Esophagus squamous epithelium (tissue), 4 donors: ENCODE measurements at regions not wholly inside any gene's neighbourhood (a gene's known extent, or its start where the extent isn't known, plus 50 kb on each side); places are given as distances from the start of the nearest gene placed in this dataset.

Experiments used
- POLR2A ChIP-seq, 4 donors: fragments of 450-650 bp; IDR thresholded peaks; one replicate each; pipeline ENCODE4 v1.6.1; 2017; ENCODE audit warnings: antibody characterized with exemption in 4 of 4, mild to moderate bottlenecking in 4 of 4, moderate library complexity in 3 of 4
- TF ChIP-seq, protein P1 (sequence below), 6 experiments: fragments of 450-650 bp in 4 of 6; fragments of 200-600 bp in 2 of 6; sonication (generic) in 2 of 6; IDR thresholded peaks; one replicate each; pipeline ENCODE4 v1.5.1; 2016 to 2019; ENCODE audit warnings: antibody characterized with exemption in 6 of 6, mild to moderate bottlenecking in 4 of 6, moderate library complexity in 4 of 6

DNA sequence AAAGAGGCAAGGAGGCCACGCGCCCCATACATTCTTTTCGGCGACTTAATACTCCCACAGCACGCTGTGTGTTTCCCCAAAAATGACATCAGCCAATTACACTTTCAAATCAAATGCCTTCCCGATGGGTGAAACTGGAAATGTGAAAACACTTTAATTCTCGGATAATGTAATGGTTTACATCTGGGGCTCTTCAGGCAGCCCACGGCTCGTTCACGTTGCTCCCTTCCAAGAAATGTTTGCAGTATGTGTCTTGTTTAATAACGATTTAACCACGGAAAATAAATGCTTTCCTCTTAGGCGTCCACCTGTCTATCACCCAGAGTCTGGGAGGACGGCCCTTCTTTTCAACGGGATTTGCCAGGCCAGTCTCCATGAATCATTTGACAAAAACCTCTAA, 272.5 kb downstream of the SHOX start:
- TF ChIP-seq, protein P1, sequence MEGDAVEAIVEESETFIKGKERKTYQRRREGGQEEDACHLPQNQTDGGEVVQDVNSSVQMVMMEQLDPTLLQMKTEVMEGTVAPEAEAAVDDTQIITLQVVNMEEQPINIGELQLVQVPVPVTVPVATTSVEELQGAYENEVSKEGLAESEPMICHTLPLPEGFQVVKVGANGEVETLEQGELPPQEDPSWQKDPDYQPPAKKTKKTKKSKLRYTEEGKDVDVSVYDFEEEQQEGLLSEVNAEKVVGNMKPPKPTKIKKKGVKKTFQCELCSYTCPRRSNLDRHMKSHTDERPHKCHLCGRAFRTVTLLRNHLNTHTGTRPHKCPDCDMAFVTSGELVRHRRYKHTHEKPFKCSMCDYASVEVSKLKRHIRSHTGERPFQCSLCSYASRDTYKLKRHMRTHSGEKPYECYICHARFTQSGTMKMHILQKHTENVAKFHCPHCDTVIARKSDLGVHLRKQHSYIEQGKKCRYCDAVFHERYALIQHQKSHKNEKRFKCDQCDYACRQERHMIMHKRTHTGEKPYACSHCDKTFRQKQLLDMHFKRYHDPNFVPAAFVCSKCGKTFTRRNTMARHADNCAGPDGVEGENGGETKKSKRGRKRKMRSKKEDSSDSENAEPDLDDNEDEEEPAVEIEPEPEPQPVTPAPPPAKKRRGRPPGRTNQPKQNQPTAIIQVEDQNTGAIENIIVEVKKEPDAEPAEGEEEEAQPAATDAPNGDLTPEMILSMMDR (IDR thresholded peaks at IDR 0.05) = no peak
- no peak for TF ChIP-seq POLR2A (IDR thresholded peaks at IDR 0.05)
